Keratinocyte (primary cell): ENCODE measurements at regions not wholly inside any gene's neighbourhood (a gene's known extent, or its start where the extent isn't known, plus 50 kb on each side); places are given as distances from the start of the nearest gene placed in this dataset.

Source experiments
- DNase-seq: peaks from one replicate; pipeline ENCODE4 v3.0.0-alpha.2; 2011; ENCODE audit warnings: low read depth, missing footprints, low spot score
- FAIRE-seq: peaks from 2 replicates; lab custom pipeline; 2011; peaks lifted over from hg19 to GRCh38; lab: Jason Lieb, UNC
- H2AFZ ChIP-seq: 2 replicates; pipeline ENCODE4 v1.6.0; 2012; ENCODE audit warnings: low read length, control low read depth, inconsistent platforms; ENCODE audit not compliant: control insufficient read depth
- H3K27ac ChIP-seq: 2 replicates; pipeline ENCODE4 v1.5.1; 2011; ENCODE audit warnings: low read length; ENCODE audit not compliant: control insufficient read depth, insufficient read depth
- H3K27me3 ChIP-seq: 3 replicates; pipeline ENCODE4 v1.6.0; 2011; ENCODE audit warnings: low read length; ENCODE audit not compliant: control insufficient read depth, insufficient read depth; ENCODE audit errors: extremely low read depth
- H3K36me3 ChIP-seq, 2 experiments: 2 replicates in 1 of 2; 3 replicates in 1 of 2; pipeline ENCODE4 v1.5.1; 2011; ENCODE audit warnings: low read length in 2 of 2, mild to moderate bottlenecking in 1 of 2; ENCODE audit not compliant: control insufficient read depth in 2 of 2, insufficient read depth in 2 of 2; ENCODE audit errors: extremely low read depth in 1 of 2
- H3K4me1 ChIP-seq: 3 replicates; pipeline ENCODE4 v1.5.1; 2011; ENCODE audit warnings: low read length; ENCODE audit not compliant: control insufficient read depth, insufficient read depth; ENCODE audit errors: extremely low read depth
- H3K4me2 ChIP-seq: 3 replicates; pipeline ENCODE4 v1.6.0; 2011; ENCODE audit warnings: low read depth, low read length; ENCODE audit not compliant: control insufficient read depth, insufficient read depth; ENCODE audit errors: extremely low read depth
- H3K4me3 ChIP-seq, 3 experiments: fragments of 200-600 bp in 1 of 3; sonication (generic) in 1 of 3; 2 replicates in 2 of 3; 3 replicates in 1 of 3; pipeline ENCODE4 v1.5.1; 2011 to 2016; ENCODE audit warnings: low read length in 3 of 3, mild to moderate bottlenecking in 3 of 3, control low read depth in 2 of 3, inconsistent platforms in 1 of 3, low read depth in 1 of 3, mixed read lengths in 1 of 3, mixed run types in 1 of 3, moderate library complexity in 1 of 3; ENCODE audit not compliant: control insufficient read depth in 2 of 3, insufficient read depth in 2 of 3; ENCODE audit errors: extremely low read depth in 1 of 3
- H3K79me2 ChIP-seq: 2 replicates; pipeline ENCODE4 v1.6.0; 2012; ENCODE audit warnings: low read length; ENCODE audit not compliant: control insufficient read depth, insufficient read depth
- H3K9ac ChIP-seq: 3 replicates; pipeline ENCODE4 v1.6.0; 2011; ENCODE audit warnings: low read length; ENCODE audit not compliant: control insufficient read depth, insufficient read depth; ENCODE audit errors: extremely low read depth
- H3K9me1 ChIP-seq: 3 replicates; pipeline ENCODE4 v1.6.0; 2011; ENCODE audit warnings: low read length; ENCODE audit not compliant: control insufficient read depth, insufficient read depth; ENCODE audit errors: extremely low read depth
- H3K9me3 ChIP-seq: 2 replicates; pipeline ENCODE4 v1.5.1; 2012; ENCODE audit warnings: low read depth, low read length; ENCODE audit not compliant: control insufficient read depth
- H4K20me1 ChIP-seq: 3 replicates; pipeline ENCODE4 v1.6.0; 2011; ENCODE audit warnings: low read length; ENCODE audit not compliant: control insufficient read depth, insufficient read depth; ENCODE audit errors: extremely low read depth
- EZH2 ChIP-seq: IDR thresholded peaks from one replicate; pipeline ENCODE4 v1.6.1; 2012; ENCODE audit warnings: inconsistent platforms, mild to moderate bottlenecking, low read length, moderate library complexity
- dilution Hi-C: fragments of 300-500 bp; cut with MboI; formaldehyde crosslinking; loops from one replicate; pipeline ENCODE4 v1.7.0; 2020; ENCODE audit warnings: low sequenced_read_pairs; ENCODE audit not compliant: extremely low pct_ligation_motif_present
- TF ChIP-seq, protein P1 (sequence below), 3 experiments: IDR thresholded peaks in 1 of 3; conservative IDR thresholded peaks in 1 of 3; optimal IDR thresholded peaks in 1 of 3; 2 replicates in 2 of 3; 3 replicates in 1 of 3; pipeline versions ENCODE3 to v1.5.1; 2011; ENCODE audit warnings: low read length in 3 of 3, mild to moderate bottlenecking in 3 of 3, moderate library complexity in 2 of 3, control low read depth in 1 of 3, inconsistent platforms in 1 of 3; ENCODE audit not compliant: insufficient read depth in 2 of 3; ENCODE audit errors: extremely low read depth in 1 of 3

DNA sequence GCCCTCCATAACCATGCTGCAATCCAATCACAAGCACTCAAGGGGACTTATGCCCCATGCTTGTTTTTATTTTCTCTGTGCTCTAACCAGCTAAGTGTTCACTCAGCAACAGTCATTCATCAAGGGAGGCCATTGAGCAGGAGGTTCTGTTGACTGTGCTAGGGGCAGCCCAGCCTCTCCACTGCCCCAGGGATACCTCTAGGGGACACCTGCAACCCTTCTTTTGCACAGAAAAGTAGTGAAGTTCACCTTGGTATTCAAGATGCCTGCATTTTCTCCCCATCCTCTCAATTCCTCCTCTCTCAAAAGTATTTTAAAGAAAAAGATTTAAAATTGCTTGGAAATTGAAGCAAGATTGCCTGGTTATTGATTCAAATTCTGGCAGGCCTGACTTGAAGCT lies 124.7 kb upstream of the GNAO1 start:
- H3K4me1 ChIP-seq: peaks cover 9% of the 10 kb centered on the region
- no peak for FAIRE-seq

DNA sequence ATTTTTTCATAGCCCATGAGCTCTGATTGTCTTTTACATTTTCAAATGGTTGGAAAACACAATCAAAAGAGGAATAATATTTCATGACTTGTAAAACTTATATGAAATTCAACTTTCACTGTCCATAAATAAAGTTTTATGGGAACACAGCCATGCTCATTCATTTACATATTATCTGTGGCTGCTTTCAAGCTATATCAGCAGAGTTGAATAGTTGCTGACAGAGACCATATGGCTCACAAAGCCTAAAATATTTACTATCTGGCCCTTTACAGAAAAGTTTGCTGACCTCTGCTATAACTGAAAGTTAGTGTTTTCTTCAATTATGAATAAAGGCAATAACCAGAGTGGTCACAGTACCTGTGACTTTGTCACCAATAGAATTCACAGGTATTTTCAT lies 128.2 kb upstream of the GNAO1 start:
- Histone ChIP-seq H3K27me3 (no peaks in the 10 kb centered on the region), H3K36me3 (no peaks in the 10 kb centered on the region), H3K79me2 (no peaks in the 10 kb centered on the region), H3K9me3 (no peaks in the 10 kb centered on the region), H3K9ac (no peak overlapping the region), H3K4me2 (no peak overlapping the region), H3K9me1 (no peaks in the 10 kb centered on the region), H4K20me1 (no peaks in the 10 kb centered on the region), H2AFZ (no peak overlapping the region), H3K27ac (no peak overlapping the region), H3K4me3 (no peak overlapping the region), H3K4me1 (no peaks in the 10 kb centered on the region)
- no peak for TF ChIP-seq EZH2
- TF ChIP-seq, protein P1, sequence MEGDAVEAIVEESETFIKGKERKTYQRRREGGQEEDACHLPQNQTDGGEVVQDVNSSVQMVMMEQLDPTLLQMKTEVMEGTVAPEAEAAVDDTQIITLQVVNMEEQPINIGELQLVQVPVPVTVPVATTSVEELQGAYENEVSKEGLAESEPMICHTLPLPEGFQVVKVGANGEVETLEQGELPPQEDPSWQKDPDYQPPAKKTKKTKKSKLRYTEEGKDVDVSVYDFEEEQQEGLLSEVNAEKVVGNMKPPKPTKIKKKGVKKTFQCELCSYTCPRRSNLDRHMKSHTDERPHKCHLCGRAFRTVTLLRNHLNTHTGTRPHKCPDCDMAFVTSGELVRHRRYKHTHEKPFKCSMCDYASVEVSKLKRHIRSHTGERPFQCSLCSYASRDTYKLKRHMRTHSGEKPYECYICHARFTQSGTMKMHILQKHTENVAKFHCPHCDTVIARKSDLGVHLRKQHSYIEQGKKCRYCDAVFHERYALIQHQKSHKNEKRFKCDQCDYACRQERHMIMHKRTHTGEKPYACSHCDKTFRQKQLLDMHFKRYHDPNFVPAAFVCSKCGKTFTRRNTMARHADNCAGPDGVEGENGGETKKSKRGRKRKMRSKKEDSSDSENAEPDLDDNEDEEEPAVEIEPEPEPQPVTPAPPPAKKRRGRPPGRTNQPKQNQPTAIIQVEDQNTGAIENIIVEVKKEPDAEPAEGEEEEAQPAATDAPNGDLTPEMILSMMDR (optimal IDR thresholded peaks at IDR 0.05 in 1 of 3, IDR thresholded peaks at IDR 0.05 in 1 of 3, conservative IDR thresholded peaks at IDR 0.05 in 1 of 3; ENCODE audit: extremely low read depth in 1 of 3, insufficient read depth in 2 of 3, low read length in 3 of 3): no peak
- no peak for FAIRE-seq
- DNase-seq: no peak
- dilution Hi-C loops: no loop called here

More for the DNA sequence above, 124.7 kb upstream of the GNAO1 start:
- Histone ChIP-seq H3K9ac (no peak overlapping the region), H2AFZ (no peak overlapping the region), H3K4me2 (no peak overlapping the region), H3K79me2 (no peaks in the 10 kb centered on the region), H4K20me1 (no peaks in the 10 kb centered on the region), H3K27ac (no peak overlapping the region), H3K9me1 (no peaks in the 10 kb centered on the region), H3K27me3 (no peaks in the 10 kb centered on the region), H3K4me3 (no peak overlapping the region), H3K9me3 (no peaks in the 10 kb centered on the region), H3K36me3 (no peaks in the 10 kb centered on the region)
- TF ChIP-seq EZH2: no peak
- TF ChIP-seq, protein P1 (optimal IDR thresholded peaks at IDR 0.05 in 1 of 3, IDR thresholded peaks at IDR 0.05 in 1 of 3, conservative IDR thresholded peaks at IDR 0.05 in 1 of 3; ENCODE audit: extremely low read depth in 1 of 3, insufficient read depth in 2 of 3, low read length in 3 of 3): no peak
- DNase-seq: no peak
- dilution Hi-C loops: no loop called here
